Neural cell (in vitro differentiated cells): ENCODE measurements at regions not wholly inside any gene's neighbourhood (a gene's known extent, or its start where the extent isn't known, plus 50 kb on each side); places are given as distances from the start of the nearest gene placed in this dataset.

ENCODE experiments used
- H2AFZ ChIP-seq: fragments of 200-600, 300-800 bp; sonication (generic), shearing (Covaris generic); 2 replicates; pipeline ENCODE4 v1.6.0; 2014; ENCODE audit warnings: low read depth, mild to moderate bottlenecking, antibody characterized with exemption, low read length, moderate library complexity
- H3F3A ChIP-seq: fragments of 200-600 bp; shearing (Covaris generic); 2 replicates; pipeline ENCODE4 v1.6.1; 2016; ENCODE audit warnings: mild to moderate bottlenecking, moderate library complexity, mixed read lengths, antibody characterized with exemption, low read length; ENCODE audit not compliant: insufficient read depth, poor library complexity, severe bottlenecking
- H3K27ac ChIP-seq: fragments of 200-600, 300-800 bp; sonication (generic), shearing (Covaris generic); 2 replicates; pipeline ENCODE4 v1.5.1; 2014; ENCODE audit warnings: mild to moderate bottlenecking, low read length, moderate library complexity
- H3K27me3 ChIP-seq: fragments of 300-800, 200-600 bp; sonication (generic), shearing (Covaris generic); 2 replicates; pipeline ENCODE4 v1.6.0; 2014; ENCODE audit warnings: mild to moderate bottlenecking, low read depth, low read length, moderate library complexity; ENCODE audit not compliant: insufficient read depth
- H3K36me3 ChIP-seq: fragments of 300-800, 200-600 bp; sonication (generic), shearing (Covaris generic); 2 replicates; pipeline ENCODE4 v1.5.1; 2014; ENCODE audit warnings: mild to moderate bottlenecking, antibody characterized with exemption, low read length, moderate library complexity; ENCODE audit not compliant: insufficient read depth
- H3K4me2 ChIP-seq: fragments of 300-800, 200-600 bp; sonication (generic), shearing (Covaris generic); 2 replicates; pipeline ENCODE4 v1.6.0; 2014; ENCODE audit warnings: mild to moderate bottlenecking, low read length
- H3K4me3 ChIP-seq: fragments of 300-800, 200-600 bp; sonication (generic), shearing (Covaris generic); 2 replicates; pipeline ENCODE4 v1.5.1; 2014; ENCODE audit warnings: mild to moderate bottlenecking, low read length, moderate library complexity
- H3K79me2 ChIP-seq: fragments of 200-600 bp; shearing (Covaris generic); replicated peaks from 2 replicates; pipeline ENCODE4 v1.6.0; 2014; ENCODE audit warnings: mild to moderate bottlenecking, low read length, moderate library complexity; ENCODE audit not compliant: insufficient read depth
- H3K9ac ChIP-seq: fragments of 300-800, 200-600 bp; sonication (generic), shearing (Covaris generic); 2 replicates; pipeline ENCODE4 v1.6.1; 2016; ENCODE audit warnings: mild to moderate bottlenecking, low read length, mixed read lengths
- H3K9me2 ChIP-seq: fragments of 200-600 bp; shearing (Covaris generic); 2 replicates; pipeline ENCODE4 v1.6.1; 2016; ENCODE audit warnings: mild to moderate bottlenecking, low read length, mixed read lengths; ENCODE audit not compliant: insufficient read depth
- H3K9me3 ChIP-seq: fragments of 200-600, 300-800 bp; sonication (generic), shearing (Covaris generic); 2 replicates; pipeline ENCODE4 v1.6.1; 2016; ENCODE audit warnings: mild to moderate bottlenecking, mixed run types, low read length, moderate library complexity, mixed read lengths
- H4K20me1 ChIP-seq: fragments of 200-600 bp; shearing (Covaris generic); 2 replicates; pipeline ENCODE4 v1.6.1; 2016; ENCODE audit warnings: mild to moderate bottlenecking, mixed run types; ENCODE audit not compliant: insufficient read depth
- CTCF ChIP-seq: fragments of 450-650 bp; IDR thresholded peaks from 2 replicates; pipeline ENCODE4 v1.5.1; 2014; ENCODE audit warnings: antibody characterized with exemption, mild to moderate bottlenecking, moderate library complexity; ENCODE audit not compliant: poor library complexity, severe bottlenecking
- EP300 ChIP-seq: fragments of 450-650 bp; conservative IDR thresholded peaks from 2 replicates; pipeline ENCODE4 v1.6.1; 2014; ENCODE audit warnings: antibody characterized with exemption, mild to moderate bottlenecking, moderate library complexity; ENCODE audit not compliant: poor library complexity, severe bottlenecking
- EZH2 ChIP-seq: fragments of 200-600, 300-800 bp; shearing (Covaris generic), sonication (generic); IDR thresholded peaks from 2 replicates; pipeline ENCODE4 v1.6.1; 2014; ENCODE audit warnings: antibody characterized with exemption, low read length, borderline replicate concordance, mild to moderate bottlenecking; ENCODE audit not compliant: insufficient read depth, poor library complexity, severe bottlenecking
- MXI1 ChIP-seq: fragments of 450-650 bp; conservative IDR thresholded peaks from 2 replicates; pipeline ENCODE4 v1.6.1; 2014; ENCODE audit warnings: antibody characterized with exemption, mild to moderate bottlenecking; ENCODE audit not compliant: poor library complexity, severe bottlenecking
- POLR2AphosphoS5 ChIP-seq: IDR thresholded peaks from 2 replicates; pipeline ENCODE4 v1.6.1; 2012
- RAD21 ChIP-seq: fragments of 450-650 bp; conservative IDR thresholded peaks from 2 replicates; pipeline ENCODE4 v1.6.1; 2014; ENCODE audit warnings: antibody characterized with exemption, mild to moderate bottlenecking, moderate library complexity
- REST ChIP-seq: IDR thresholded peaks from 2 replicates; pipeline ENCODE4 v1.6.1; 2012; ENCODE audit warnings: borderline replicate concordance
- SMC3 ChIP-seq: fragments of 450-650 bp; conservative IDR thresholded peaks from 2 replicates; pipeline ENCODE4 v1.6.1; 2014; ENCODE audit warnings: antibody characterized with exemption, mild to moderate bottlenecking, moderate library complexity; ENCODE audit not compliant: poor library complexity
- TAF1 ChIP-seq: IDR thresholded peaks from 2 replicates; pipeline ENCODE4 v1.6.1; 2012; ENCODE audit warnings: low read depth

- no peaks in the 10 kb centered on the region for H3K36me3 ChIP-seq
- no peak overlapping the region for H3K4me2 ChIP-seq
- TF ChIP-seq MXI1: no peak
- TF ChIP-seq TAF1: no peak
- TF ChIP-seq SMC3: no peak
- no peak for TF ChIP-seq EZH2
- TF ChIP-seq POLR2AphosphoS5: no peak
- no peaks in the 10 kb centered on the region for H4K20me1 ChIP-seq
- H3F3A ChIP-seq: no peaks in the 10 kb centered on the region
- no peak overlapping the region for H2AFZ ChIP-seq
- H3K79me2 ChIP-seq: no peaks in the 10 kb centered on the region
- H3K27me3 ChIP-seq: no peaks in the 10 kb centered on the region
- no peak overlapping the region for H3K4me3 ChIP-seq
- H3K9me3 ChIP-seq: no peaks in the 10 kb centered on the region
- H3K27ac ChIP-seq: no peak overlapping the region
- H3K9ac ChIP-seq: no peak overlapping the region
- no peaks in the 10 kb centered on the region for H3K9me2 ChIP-seq
Observed at GRCh38 chr18:1393929-1394328, 489.3 kb downstream of the ADCYAP1 start.

GRCh38 chr18:1394426-1394825, 489.8 kb downstream of the ADCYAP1 start:
- H3K27me3 ChIP-seq: no peaks in the 10 kb centered on the region
- no peaks in the 10 kb centered on the region for H4K20me1 ChIP-seq
- no peaks in the 10 kb centered on the region for H3K36me3 ChIP-seq
- no peaks in the 10 kb centered on the region for H3K9me2 ChIP-seq
- H3K9me3 ChIP-seq: no peaks in the 10 kb centered on the region
- H3K79me2 ChIP-seq: no peaks in the 10 kb centered on the region
- H2AFZ ChIP-seq: no peak overlapping the region
- H3K9ac ChIP-seq: no peak overlapping the region
- no peaks in the 10 kb centered on the region for H3F3A ChIP-seq
- no peak overlapping the region for H3K27ac ChIP-seq
- H3K4me3 ChIP-seq: no peak overlapping the region
- no peak overlapping the region for H3K4me2 ChIP-seq
- TF ChIP-seq EP300: no peak
- no peak for TF ChIP-seq TAF1
- no peak for TF ChIP-seq EZH2
- no peak for TF ChIP-seq SMC3
- no peak for TF ChIP-seq CTCF
- TF ChIP-seq REST: no peak
- TF ChIP-seq RAD21: no peak
- no peak for TF ChIP-seq POLR2AphosphoS5
- no peak for TF ChIP-seq MXI1

- Histone ChIP-seq H3K9ac (no peak overlapping the region), H2AFZ (no peak overlapping the region), H3F3A (no peaks in the 10 kb centered on the region), H3K4me3 (no peak overlapping the region), H3K9me3 (no peaks in the 10 kb centered on the region), H3K9me2 (no peaks in the 10 kb centered on the region), H4K20me1 (no peaks in the 10 kb centered on the region), H3K36me3 (no peaks in the 10 kb centered on the region), H3K27me3 (no peaks in the 10 kb centered on the region), H3K27ac (no peak overlapping the region), H3K79me2 (no peaks in the 10 kb centered on the region), H3K4me2 (no peak overlapping the region)
- TF ChIP-seq SMC3 (no peak), CTCF (no peak), MXI1 (no peak), REST (no peak), TAF1 (no peak), POLR2AphosphoS5 (no peak), RAD21 (no peak), EP300 (no peak), EZH2 (no peak)
Observed at GRCh38 chr18:1394966-1395365, 490.3 kb downstream of the ADCYAP1 start.
